ENCODE measurements at regions not wholly inside any gene's neighbourhood (a gene's known extent, or its start where the extent isn't known, plus 50 kb on each side); places are given as distances from the start of the nearest gene placed in this dataset.

- no peak for TF ChIP-seq POLR2A (IDR thresholded peaks at IDR 0.05)
- TF ChIP-seq, protein P1, sequence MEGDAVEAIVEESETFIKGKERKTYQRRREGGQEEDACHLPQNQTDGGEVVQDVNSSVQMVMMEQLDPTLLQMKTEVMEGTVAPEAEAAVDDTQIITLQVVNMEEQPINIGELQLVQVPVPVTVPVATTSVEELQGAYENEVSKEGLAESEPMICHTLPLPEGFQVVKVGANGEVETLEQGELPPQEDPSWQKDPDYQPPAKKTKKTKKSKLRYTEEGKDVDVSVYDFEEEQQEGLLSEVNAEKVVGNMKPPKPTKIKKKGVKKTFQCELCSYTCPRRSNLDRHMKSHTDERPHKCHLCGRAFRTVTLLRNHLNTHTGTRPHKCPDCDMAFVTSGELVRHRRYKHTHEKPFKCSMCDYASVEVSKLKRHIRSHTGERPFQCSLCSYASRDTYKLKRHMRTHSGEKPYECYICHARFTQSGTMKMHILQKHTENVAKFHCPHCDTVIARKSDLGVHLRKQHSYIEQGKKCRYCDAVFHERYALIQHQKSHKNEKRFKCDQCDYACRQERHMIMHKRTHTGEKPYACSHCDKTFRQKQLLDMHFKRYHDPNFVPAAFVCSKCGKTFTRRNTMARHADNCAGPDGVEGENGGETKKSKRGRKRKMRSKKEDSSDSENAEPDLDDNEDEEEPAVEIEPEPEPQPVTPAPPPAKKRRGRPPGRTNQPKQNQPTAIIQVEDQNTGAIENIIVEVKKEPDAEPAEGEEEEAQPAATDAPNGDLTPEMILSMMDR (IDR thresholded peaks at IDR 0.05) = no peak
Observed at GRCh38 chr14:40268236-40268635, 836.0 kb upstream of the FBXO33 start.
